ENCODE measurements at regions not wholly inside any gene's neighbourhood (a gene's known extent, or its start where the extent isn't known, plus 50 kb on each side); places are given as distances from the start of the nearest gene placed in this dataset.

- no peak overlapping the region for H3K4me3 ChIP-seq
- no peaks in the 10 kb centered on the region for H3K9me3 ChIP-seq
- no peaks in the 10 kb centered on the region for H3K4me1 ChIP-seq
- 39 to 80% methylated on average over 3 of the region's 3 CpGs for WGBS, 2 donors
- TF ChIP-seq POLR2A (IDR thresholded peaks at IDR 0.05) (no peak), CTCF (IDR thresholded peaks at IDR 0.05) (no peak)
- H3K27me3 ChIP-seq: no peaks in the 10 kb centered on the region
- H3K36me3 ChIP-seq (ENCODE audit: low read depth, missing control alignments): no peaks in the 10 kb centered on the region
- intact Hi-C loops (cut with DNase I; ENCODE audit: low total_unique reads): no loop called here
- no peak overlapping the region for H3K27ac ChIP-seq
- no peak for DNase-seq
These were observed 322.1 kb downstream of the HRH4 start for GRCh38 chr18:24782566-24782965.

GRCh38 chr18:24785019-24785418 lies 324.6 kb downstream of the HRH4 start:
- Histone ChIP-seq H3K9me3 (no peaks in the 10 kb centered on the region), H3K27me3 (no peaks in the 10 kb centered on the region), H3K4me3 (no peak overlapping the region), H3K36me3 (ENCODE audit: low read depth, missing control alignments) (no peaks in the 10 kb centered on the region), H3K4me1 (no peaks in the 10 kb centered on the region), H3K27ac (no peak overlapping the region)
- no peak for DNase-seq
- intact Hi-C loops (cut with DNase I; ENCODE audit: low total_unique reads): no loop called here
- WGBS, 2 donors: 79 to 97% methylated on average over 3 of the region's 3 CpGs
- TF ChIP-seq POLR2A (IDR thresholded peaks at IDR 0.05): no peak

- DNase-seq: no peak
- Histone ChIP-seq H3K36me3 (ENCODE audit: low read depth, missing control alignments) (no peaks in the 10 kb centered on the region), H3K27ac (no peak overlapping the region), H3K27me3 (no peaks in the 10 kb centered on the region), H3K4me1 (no peaks in the 10 kb centered on the region), H3K9me3 (no peaks in the 10 kb centered on the region), H3K4me3 (no peak overlapping the region)
- no peak for TF ChIP-seq CTCF (IDR thresholded peaks at IDR 0.05)
- TF ChIP-seq POLR2A (IDR thresholded peaks at IDR 0.05): no peak
- intact Hi-C loops (cut with DNase I; ENCODE audit: low total_unique reads): no loop called here
- WGBS, 2 donors: 60 to 75% methylated on average over 2 of the region's 2 CpGs
These were observed 325.6 kb downstream of the HRH4 start for GRCh38 chr18:24786027-24786426.

GRCh38 chr18:24790347-24790746 lies 329.9 kb downstream of the HRH4 start:
- no peak overlapping the region for H3K27ac ChIP-seq
- H3K9me3 ChIP-seq: no peaks in the 10 kb centered on the region
- H3K4me3 ChIP-seq: no peak overlapping the region
- no peak for DNase-seq
- H3K27me3 ChIP-seq: no peaks in the 10 kb centered on the region
- no peak for TF ChIP-seq CTCF (IDR thresholded peaks at IDR 0.05)
- TF ChIP-seq POLR2A (IDR thresholded peaks at IDR 0.05): no peak
- WGBS, 2 donors: 85 to 86% methylated on average over 4 of the region's 4 CpGs
- intact Hi-C loops (cut with DNase I; ENCODE audit: low total_unique reads): no loop called here
- no peaks in the 10 kb centered on the region for H3K36me3 ChIP-seq (ENCODE audit: low read depth, missing control alignments)
- no peaks in the 10 kb centered on the region for H3K4me1 ChIP-seq

GRCh38 chr18:24791751-24792545 lies 331.5 kb downstream of the HRH4 start:
- intact Hi-C loops (cut with DNase I; ENCODE audit: low total_unique reads): no loop called here

More at GRCh38 chr18:24791751-24792545, 331.5 kb downstream of the HRH4 start:
- DNase-seq: no peak
- Histone ChIP-seq H3K27me3 (no peaks in the 10 kb centered on the region), H3K4me1 (no peaks in the 10 kb centered on the region), H3K4me3 (no peak overlapping the region), H3K9me3 (no peaks in the 10 kb centered on the region), H3K27ac (no peak overlapping the region), H3K36me3 (ENCODE audit: low read depth, missing control alignments) (no peaks in the 10 kb centered on the region)
- WGBS, 2 donors: 48 to 50% methylated on average over 7 of the region's 7 CpGs
- TF ChIP-seq POLR2A (IDR thresholded peaks at IDR 0.05) (no peak), CTCF (IDR thresholded peaks at IDR 0.05) (no peak)

Measured in testis (tissue), 2 donors.